Heart right ventricle (tissue), 16 donors: ENCODE measurements at regions not wholly inside any gene's neighbourhood (a gene's known extent, or its start where the extent isn't known, plus 50 kb on each side); places are given as distances from the start of the nearest gene placed in this dataset.

ENCODE experiments used
- ATAC-seq, 8 donors: fragments of 200-7000 bp; cut with Tn5 transposase; one replicate each; pipeline ENCODE4 v1.9.1; 2020; ENCODE audit warnings: mild to moderate bottlenecking in 8 of 8, moderate library complexity in 8 of 8, moderate number of reproducible peaks in 1 of 8
- DNase-seq, 2 donors: peaks; one replicate each; pipeline ENCODE4 v3.0.0-alpha.2; 2020
- H3K27ac ChIP-seq, 10 donors: fragments of 200-600 bp; sonication (generic) in 2 of 10; one replicate each; pipeline versions ENCODE4 v1.5.0 to v1.8.0; 2020 to 2022; ENCODE audit warnings: mild to moderate bottlenecking in 3 of 10
- H3K27me3 ChIP-seq, 7 donors: fragments of 200-600 bp; one replicate each; pipeline ENCODE4 v1.8.0; 2021 to 2022; ENCODE audit warnings: mild to moderate bottlenecking in 2 of 7
- H3K36me3 ChIP-seq, 9 donors: fragments of 200-600 bp; sonication (generic) in 1 of 9; one replicate each; pipeline versions ENCODE4 v1.5.0 to v1.8.0; 2020 to 2022; ENCODE audit warnings: mild to moderate bottlenecking in 2 of 9
- H3K4me1 ChIP-seq, 9 donors: fragments of 200-600 bp; sonication (generic) in 1 of 9; one replicate each; pipeline versions ENCODE4 v1.5.0 to v1.8.0; 2020 to 2022; ENCODE audit warnings: mild to moderate bottlenecking in 4 of 9
- H3K4me3 ChIP-seq, 10 donors: fragments of 200-600 bp; sonication (generic) in 2 of 10; one replicate each; pipeline versions ENCODE4 v1.5.0 to v1.8.0; 2020 to 2022; ENCODE audit warnings: mild to moderate bottlenecking in 7 of 10, moderate library complexity in 2 of 10
- H3K9me3 ChIP-seq, 11 donors: fragments of 200-600 bp in 10 of 11; sonication (generic) in 2 of 11; one replicate each; pipeline versions ENCODE4 v1.5.0 to v1.8.0; 2013 to 2022; ENCODE audit warnings: mild to moderate bottlenecking in 2 of 11, control low read depth in 1 of 11, moderate library complexity in 1 of 11
- CTCF ChIP-seq, 9 donors: fragments of 200-600 bp; sonication (generic) in 2 of 9; IDR thresholded peaks; one replicate each; pipeline versions ENCODE4 v1.5.0 to v1.8.0; 2021 to 2022; ENCODE audit warnings: antibody characterized with exemption in 9 of 9, mild to moderate bottlenecking in 5 of 9, moderate library complexity in 1 of 9
- WGBS, 2 donors: extraction: QIAGEN DNeasy Blood & Tissue Kit; methylation state at CpG; one replicate each; pipeline ENCODE4 v1.1.7; 2013; ENCODE audit warnings: inconsistent platforms in 1 of 2; 5-methylcytosine and 5-hydroxymethylcytosine counted together
- intact Hi-C, 10 donors: fragments of 100-400 bp; cut with DNase I; formaldehyde crosslinking; loops; one replicate each; pipeline versions ENCODE4 v1.11.1 to v1.14.2; 2022
- donor health status: Arrhythmogenic right ventricular cardiomyopathy.
- donor health status: ischemic (EF 13 %, LVEDD 7.1; RV severe dilation, severe dysfunction).
- donor health status: healthy with polysubstance abuse.
- donor health status: DM: no; HTN: yes; CAD: no.
- donor health status: DM: no; HTN: no; CAD: no.
- donor health status: ischemic (EF 25% LVEDD 6.9; RV normal size, moderate dysfunction).
- donor health status: ischemic (EF 25% LVEDD 5.7; RV mildly dilated, moderate dysfunction).
- donor health status: healthy.
- donor health status: DM: yes; HTN: yes; CAD: no.
- donor health status: Ischemic cardiomyopathy.
- donor health status: ischemic (EF 35%, LVEDD 5.7; RV mildly dilated, moderate dysfunction).
- donor health status: nonischemic (EF 11% LVEDD 7.7; RV severe dilation, severe dysfunction).
- donor health status: DM: yes; HTN: yes; CAD: no.
- donor health status: PGD.
- donor health status: ischemic (EF 29% LVEDD 5.4; RV normal size, mild dysfunction).
- donor health status: nonischemic (EF 23%, LVEDD 6.1; RV moderate dilation, normal function).

- Histone ChIP-seq H3K27me3 (no peaks in the 10 kb centered on the region), H3K4me1 (no peaks in the 10 kb centered on the region), H3K9me3 (no peaks in the 10 kb centered on the region), H3K4me3 (no peak overlapping the region), H3K36me3 (no peaks in the 10 kb centered on the region), H3K27ac (no peak overlapping the region)
- ATAC-seq = no peak
- WGBS, 2 donors = 86 to 91% methylated on average over 3 of the region's 3 CpGs
- DNase-seq = no peak
- intact Hi-C loops = no loop called here
- no peak for TF ChIP-seq CTCF (IDR thresholded peaks at IDR 0.05)
Measured at GRCh38 chr17:52696362-52696761, 537.8 kb upstream of the CA10 start.

- no peak overlapping the region for H3K4me3 ChIP-seq
- ATAC-seq (no peak), DNase-seq (no peak)
- no peaks in the 10 kb centered on the region for H3K36me3 ChIP-seq
- H3K27ac ChIP-seq = no peak overlapping the region
- no peaks in the 10 kb centered on the region for H3K4me1 ChIP-seq
- no peak for TF ChIP-seq CTCF (IDR thresholded peaks at IDR 0.05)
- H3K27me3 ChIP-seq = no peaks in the 10 kb centered on the region
- intact Hi-C loops = no loop called here
- H3K9me3 ChIP-seq = peaks cover 0 to 5% (median 0%) of the 10 kb centered on the region in 11 donors
Measured at GRCh38 chr17:52686140-52686539, 527.6 kb upstream of the CA10 start.

- intact Hi-C loops = no loop called here
- no peaks in the 10 kb centered on the region for H3K36me3 ChIP-seq
- H3K27ac ChIP-seq = no peak overlapping the region
- peaks cover 0 to 34% (median 17%) of the 10 kb centered on the region in 11 donors for H3K9me3 ChIP-seq
- no peak for ATAC-seq
- no peaks in the 10 kb centered on the region for H3K4me1 ChIP-seq
- no peak for DNase-seq
- H3K27me3 ChIP-seq = no peaks in the 10 kb centered on the region
- WGBS, 2 donors = 7 to 8% methylated on average over 2 of the region's 2 CpGs
- no peak for TF ChIP-seq CTCF (IDR thresholded peaks at IDR 0.05)
- no peak overlapping the region for H3K4me3 ChIP-seq
Measured at GRCh38 chr17:52681480-52681879, 523.0 kb upstream of the CA10 start.

- 95 to 96% methylated on average over 1 of the region's 1 CpG for WGBS, 2 donors
- Histone ChIP-seq H3K27ac (no peak overlapping the region), H3K4me3 (no peak overlapping the region), H3K27me3 (no peaks in the 10 kb centered on the region), H3K36me3 (no peaks in the 10 kb centered on the region), H3K4me1 (no peaks in the 10 kb centered on the region), H3K9me3 (peaks cover 0 to 34% (median 17%) of the 10 kb centered on the region in 11 donors)
- intact Hi-C loops = no loop called here
- ATAC-seq = no peak
- DNase-seq = no peak
- TF ChIP-seq CTCF (IDR thresholded peaks at IDR 0.05) = no peak
Measured at GRCh38 chr17:52678211-52678610, 519.7 kb upstream of the CA10 start.

GRCh38 chr17:52674686-52675085 is 516.2 kb upstream of the CA10 start:
- Histone ChIP-seq H3K27ac (no peak overlapping the region), H3K36me3 (no peaks in the 10 kb centered on the region), H3K27me3 (no peaks in the 10 kb centered on the region), H3K9me3 (peaks cover 0 to 21% (median 4%) of the 10 kb centered on the region in 11 donors), H3K4me1 (no peaks in the 10 kb centered on the region), H3K4me3 (no peak overlapping the region)
- intact Hi-C loops = no loop called here
- TF ChIP-seq CTCF (IDR thresholded peaks at IDR 0.05) = no peak
- DNase-seq (no peak), ATAC-seq (no peak)
- 66 to 75% methylated on average over 4 of the region's 4 CpGs for WGBS, 2 donors
